Panc1 (cell line): ENCODE measurements at regions not wholly inside any gene's neighbourhood (a gene's known extent, or its start where the extent isn't known, plus 50 kb on each side); places are given as distances from the start of the nearest gene placed in this dataset.

ENCODE experiments used
- POLR2AphosphoS5 ChIP-seq: IDR thresholded peaks from 2 replicates; pipeline ENCODE4 v1.6.1; 2012; ENCODE audit warnings: mild to moderate bottlenecking, low read depth, low read length, moderate library complexity
- SIN3A ChIP-seq: IDR thresholded peaks from 2 replicates; pipeline ENCODE4 v1.6.1; 2012; ENCODE audit warnings: low read depth, mild to moderate bottlenecking, low read length, moderate library complexity, borderline replicate concordance; ENCODE audit not compliant: insufficient read depth
- TCF7L2 ChIP-seq: IDR thresholded peaks from 2 replicates; pipeline ENCODE4 v1.6.1; 2011; ENCODE audit warnings: mild to moderate bottlenecking, low read depth, low read length, inconsistent platforms
- TF ChIP-seq, protein P1 (sequence below): fragments of 450-650 bp; IDR thresholded peaks from 2 replicates; pipeline ENCODE4 v1.5.1; 2017; ENCODE audit warnings: mild to moderate bottlenecking

DNA sequence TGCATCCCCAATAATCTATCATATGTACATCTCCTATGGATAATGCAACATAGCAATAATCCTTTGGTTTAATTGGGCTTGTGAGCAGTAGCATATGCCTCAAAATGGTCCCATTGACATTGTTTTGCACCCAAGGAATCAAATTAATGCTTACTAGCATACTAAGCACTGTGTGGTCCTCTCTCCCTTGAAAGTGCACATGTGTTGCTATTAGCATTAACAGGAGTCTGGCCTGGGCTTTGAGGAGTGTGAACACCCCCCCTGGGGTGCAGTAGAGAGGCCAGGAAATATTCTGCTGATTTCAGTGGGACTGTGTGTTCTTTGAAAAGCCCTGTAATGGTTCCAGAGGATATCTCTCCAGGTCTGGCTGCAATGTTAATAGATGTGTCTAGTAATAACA lies 1148.4 kb downstream of the VRK1 start:
- TF ChIP-seq POLR2AphosphoS5 (no peak), TCF7L2 (no peak), SIN3A (no peak)
- TF ChIP-seq, protein P1, sequence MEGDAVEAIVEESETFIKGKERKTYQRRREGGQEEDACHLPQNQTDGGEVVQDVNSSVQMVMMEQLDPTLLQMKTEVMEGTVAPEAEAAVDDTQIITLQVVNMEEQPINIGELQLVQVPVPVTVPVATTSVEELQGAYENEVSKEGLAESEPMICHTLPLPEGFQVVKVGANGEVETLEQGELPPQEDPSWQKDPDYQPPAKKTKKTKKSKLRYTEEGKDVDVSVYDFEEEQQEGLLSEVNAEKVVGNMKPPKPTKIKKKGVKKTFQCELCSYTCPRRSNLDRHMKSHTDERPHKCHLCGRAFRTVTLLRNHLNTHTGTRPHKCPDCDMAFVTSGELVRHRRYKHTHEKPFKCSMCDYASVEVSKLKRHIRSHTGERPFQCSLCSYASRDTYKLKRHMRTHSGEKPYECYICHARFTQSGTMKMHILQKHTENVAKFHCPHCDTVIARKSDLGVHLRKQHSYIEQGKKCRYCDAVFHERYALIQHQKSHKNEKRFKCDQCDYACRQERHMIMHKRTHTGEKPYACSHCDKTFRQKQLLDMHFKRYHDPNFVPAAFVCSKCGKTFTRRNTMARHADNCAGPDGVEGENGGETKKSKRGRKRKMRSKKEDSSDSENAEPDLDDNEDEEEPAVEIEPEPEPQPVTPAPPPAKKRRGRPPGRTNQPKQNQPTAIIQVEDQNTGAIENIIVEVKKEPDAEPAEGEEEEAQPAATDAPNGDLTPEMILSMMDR: no peak
